22Rv1 (cell line): ENCODE measurements at regions not wholly inside any gene's neighbourhood (a gene's known extent, or its start where the extent isn't known, plus 50 kb on each side); places are given as distances from the start of the nearest gene placed in this dataset.

ENCODE experiments used
- ZFX ChIP-seq: fragments of 450-650 bp; IDR thresholded peaks from 2 replicates; pipeline ENCODE4 v1.6.1; 2017; ENCODE audit warnings: antibody characterized with exemption, borderline replicate concordance
- TF ChIP-seq, protein P1 (sequence below): fragments of 450-650 bp; IDR thresholded peaks from 2 replicates; pipeline ENCODE4 v1.5.1; 2017; ENCODE audit warnings: mild to moderate bottlenecking

DNA sequence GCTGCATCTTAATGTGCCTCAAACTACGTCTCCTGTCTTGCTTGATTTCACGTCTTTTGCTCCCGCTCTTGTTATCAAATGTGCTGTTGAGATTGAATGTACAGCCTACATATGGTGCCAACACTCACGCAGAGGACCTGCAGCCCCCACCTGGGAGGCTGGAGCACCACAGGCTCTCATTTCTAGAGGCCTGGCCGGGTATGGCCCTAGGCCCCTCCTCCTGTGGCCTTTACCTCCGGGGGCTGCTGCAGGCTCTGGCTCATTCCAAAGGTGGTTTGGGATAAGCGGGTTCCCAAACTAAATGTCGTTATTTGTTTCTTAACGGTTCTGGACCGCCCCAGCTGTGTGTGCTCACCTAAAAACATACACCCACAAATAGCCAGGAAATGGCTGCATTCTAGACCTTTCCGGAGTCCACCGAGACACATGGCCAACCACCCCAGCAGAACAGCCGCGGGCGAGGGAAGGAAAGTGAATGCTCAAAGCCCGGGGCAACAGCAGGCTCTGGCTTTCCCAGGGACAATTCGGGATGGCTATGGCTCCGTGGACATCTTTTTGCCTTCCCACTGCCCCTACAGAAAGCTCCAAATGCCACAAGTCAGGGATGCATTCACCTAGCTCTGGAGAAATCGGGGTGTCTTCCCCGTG lies 105.9 kb downstream of the ENGASE start:
- TF ChIP-seq, protein P1, sequence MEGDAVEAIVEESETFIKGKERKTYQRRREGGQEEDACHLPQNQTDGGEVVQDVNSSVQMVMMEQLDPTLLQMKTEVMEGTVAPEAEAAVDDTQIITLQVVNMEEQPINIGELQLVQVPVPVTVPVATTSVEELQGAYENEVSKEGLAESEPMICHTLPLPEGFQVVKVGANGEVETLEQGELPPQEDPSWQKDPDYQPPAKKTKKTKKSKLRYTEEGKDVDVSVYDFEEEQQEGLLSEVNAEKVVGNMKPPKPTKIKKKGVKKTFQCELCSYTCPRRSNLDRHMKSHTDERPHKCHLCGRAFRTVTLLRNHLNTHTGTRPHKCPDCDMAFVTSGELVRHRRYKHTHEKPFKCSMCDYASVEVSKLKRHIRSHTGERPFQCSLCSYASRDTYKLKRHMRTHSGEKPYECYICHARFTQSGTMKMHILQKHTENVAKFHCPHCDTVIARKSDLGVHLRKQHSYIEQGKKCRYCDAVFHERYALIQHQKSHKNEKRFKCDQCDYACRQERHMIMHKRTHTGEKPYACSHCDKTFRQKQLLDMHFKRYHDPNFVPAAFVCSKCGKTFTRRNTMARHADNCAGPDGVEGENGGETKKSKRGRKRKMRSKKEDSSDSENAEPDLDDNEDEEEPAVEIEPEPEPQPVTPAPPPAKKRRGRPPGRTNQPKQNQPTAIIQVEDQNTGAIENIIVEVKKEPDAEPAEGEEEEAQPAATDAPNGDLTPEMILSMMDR = no peak
- no peak for TF ChIP-seq ZFX
